Adrenal gland (tissue), 5 donors: ENCODE measurements at regions not wholly inside any gene's neighbourhood (a gene's known extent, or its start where the extent isn't known, plus 50 kb on each side); places are given as distances from the start of the nearest gene placed in this dataset.

Experiments
- CTCF ChIP-seq, 6 experiments: fragments of 450-650 bp in 4 of 6; fragments of 200-600 bp in 2 of 6; sonication (generic) in 1 of 6; IDR thresholded peaks; 1 replicate in 5 of 6; 2 replicates in 1 of 6; pipeline versions ENCODE4 v1.5.1 to v1.8.0; 2016 to 2021; ENCODE audit warnings: antibody characterized with exemption in 6 of 6, mild to moderate bottlenecking in 2 of 6, moderate library complexity in 1 of 6
- POLR2A ChIP-seq, 2 donors: fragments of 450-650 bp; IDR thresholded peaks; one replicate each; pipeline ENCODE4 v1.6.1; 2017; ENCODE audit warnings: antibody characterized with exemption in 2 of 2, mild to moderate bottlenecking in 2 of 2, moderate library complexity in 1 of 2
- donor health status: DM: no; HTN: no; CAD: no.

- TF ChIP-seq CTCF (IDR thresholded peaks at IDR 0.05), result no peak
- TF ChIP-seq POLR2A (IDR thresholded peaks at IDR 0.05), result no peak
These were observed 357.3 kb downstream of the THBS2 start for GRCh38 chr6:168896321-168896720.
